OCI-LY3 (cell line): ENCODE measurements at regions not wholly inside any gene's neighbourhood (a gene's known extent, or its start where the extent isn't known, plus 50 kb on each side); places are given as distances from the start of the nearest gene placed in this dataset.

Source experiments
- H2AFZ ChIP-seq: fragments of 200-600, 300-600 bp; shearing (Covaris generic); 2 replicates; pipeline ENCODE4 v1.6.0; 2014; ENCODE audit warnings: antibody characterized with exemption, low read depth, low read length
- H3K27ac ChIP-seq: fragments of 200-600, 300-600 bp; sonication (generic); 2 replicates; pipeline ENCODE4 v1.5.1; 2014; ENCODE audit warnings: mild to moderate bottlenecking, low read length, moderate library complexity, mixed read lengths
- H3K27me3 ChIP-seq: fragments of 200-600, 300-600 bp; sonication (generic); 2 replicates; pipeline ENCODE4 v1.6.1; 2014; ENCODE audit warnings: low read depth, low read length, mixed read lengths
- H3K36me3 ChIP-seq: fragments of 200-600, 300-600 bp; sonication (generic); replicated peaks from 2 replicates; pipeline ENCODE3; 2014; ENCODE audit warnings: low read depth, low read length, mixed read lengths
- H3K4me1 ChIP-seq: fragments of 300-600, 200-600 bp; sonication (generic); 2 replicates; pipeline ENCODE4 v1.6.1; 2014; ENCODE audit warnings: low read length, mixed read lengths
- H3K4me2 ChIP-seq: fragments of 200-600, 300-600 bp; sonication (generic); 2 replicates; pipeline ENCODE4 v1.6.1; 2014; ENCODE audit warnings: low read length, mixed read lengths
- H3K4me3 ChIP-seq: fragments of 300-600, 200-600 bp; sonication (generic); 2 replicates; pipeline ENCODE4 v1.5.1; 2014; ENCODE audit warnings: antibody characterized with exemption, mild to moderate bottlenecking, low read length, moderate library complexity
- H3K79me2 ChIP-seq: fragments of 300-600, 200-600 bp; shearing (Covaris generic); 2 replicates; pipeline ENCODE4 v1.6.1; 2014; ENCODE audit warnings: mild to moderate bottlenecking, low read length, mixed read lengths
- H3K9ac ChIP-seq: fragments of 300-600, 200-600 bp; shearing (Covaris generic); 2 replicates; pipeline ENCODE4 v1.6.0; 2014; ENCODE audit warnings: mild to moderate bottlenecking, low read length, moderate library complexity
- H3K9me3 ChIP-seq: fragments of 200-600, 300-600 bp; shearing (Covaris generic); 2 replicates; pipeline ENCODE4 v1.6.1; 2014; ENCODE audit warnings: low read length, mixed read lengths; ENCODE audit not compliant: insufficient read depth
- H4K20me1 ChIP-seq: fragments of 200-600, 300-600 bp; sonication (generic); 2 replicates; pipeline ENCODE4 v1.6.1; 2016; ENCODE audit warnings: low read length, mixed read lengths; ENCODE audit not compliant: insufficient read depth
- EZH2phosphoT487 ChIP-seq: fragments of 200-600 bp; shearing (Covaris generic); IDR thresholded peaks from 2 replicates; pipeline ENCODE4 v1.6.1; 2018; ENCODE audit warnings: antibody characterized with exemption, mixed run types, low read depth
- TF ChIP-seq, protein P1 (sequence below): fragments of 200-600, 300-600 bp; sonication (generic); IDR thresholded peaks from 2 replicates; pipeline ENCODE4 v1.5.1; 2014; ENCODE audit warnings: antibody characterized with exemption, low read length, low read depth

- TF ChIP-seq, protein P1, sequence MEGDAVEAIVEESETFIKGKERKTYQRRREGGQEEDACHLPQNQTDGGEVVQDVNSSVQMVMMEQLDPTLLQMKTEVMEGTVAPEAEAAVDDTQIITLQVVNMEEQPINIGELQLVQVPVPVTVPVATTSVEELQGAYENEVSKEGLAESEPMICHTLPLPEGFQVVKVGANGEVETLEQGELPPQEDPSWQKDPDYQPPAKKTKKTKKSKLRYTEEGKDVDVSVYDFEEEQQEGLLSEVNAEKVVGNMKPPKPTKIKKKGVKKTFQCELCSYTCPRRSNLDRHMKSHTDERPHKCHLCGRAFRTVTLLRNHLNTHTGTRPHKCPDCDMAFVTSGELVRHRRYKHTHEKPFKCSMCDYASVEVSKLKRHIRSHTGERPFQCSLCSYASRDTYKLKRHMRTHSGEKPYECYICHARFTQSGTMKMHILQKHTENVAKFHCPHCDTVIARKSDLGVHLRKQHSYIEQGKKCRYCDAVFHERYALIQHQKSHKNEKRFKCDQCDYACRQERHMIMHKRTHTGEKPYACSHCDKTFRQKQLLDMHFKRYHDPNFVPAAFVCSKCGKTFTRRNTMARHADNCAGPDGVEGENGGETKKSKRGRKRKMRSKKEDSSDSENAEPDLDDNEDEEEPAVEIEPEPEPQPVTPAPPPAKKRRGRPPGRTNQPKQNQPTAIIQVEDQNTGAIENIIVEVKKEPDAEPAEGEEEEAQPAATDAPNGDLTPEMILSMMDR = no peak
- TF ChIP-seq EZH2phosphoT487 = no peak
Observed at GRCh38 chr7:142308918-142309317, 51.1 kb upstream of the PRSS58 start.

DNA sequence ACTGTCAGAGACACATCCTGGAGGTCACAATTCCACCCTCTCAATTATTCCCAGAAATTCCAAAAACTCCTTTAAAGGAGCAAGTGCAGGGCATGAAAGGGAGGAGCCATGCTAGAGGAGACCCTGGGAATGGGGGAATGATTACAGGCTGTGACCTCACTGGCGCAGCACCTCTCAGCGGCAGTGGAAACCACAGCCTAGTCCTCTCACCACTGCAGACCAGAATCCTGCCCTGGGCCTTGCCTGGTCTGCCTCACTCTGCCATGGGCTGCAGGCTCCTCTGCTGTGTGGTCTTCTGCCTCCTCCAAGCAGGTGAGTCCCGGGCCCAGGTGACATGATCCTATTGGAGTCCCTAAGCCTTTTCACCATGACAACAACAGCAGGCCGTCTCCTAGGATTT is 50.5 kb upstream of the PRSS58 start:
- TF ChIP-seq, protein P1 = no peak
- no peak for TF ChIP-seq EZH2phosphoT487

More at GRCh38 chr7:142308918-142309317, 51.1 kb upstream of the PRSS58 start:
- H3K36me3 ChIP-seq = no peaks in the 10 kb centered on the region
- no peaks in the 10 kb centered on the region for H3K9me3 ChIP-seq
- no peak overlapping the region for H3K9ac ChIP-seq
- no peaks in the 10 kb centered on the region for H4K20me1 ChIP-seq
- H3K4me1 ChIP-seq = no peaks in the 10 kb centered on the region
- H3K79me2 ChIP-seq = no peaks in the 10 kb centered on the region
- no peak overlapping the region for H3K4me2 ChIP-seq
- peaks cover 62% of the 10 kb centered on the region for H3K27me3 ChIP-seq
- no peak overlapping the region for H2AFZ ChIP-seq
- H3K4me3 ChIP-seq = no peak overlapping the region
- no peak overlapping the region for H3K27ac ChIP-seq

More for the DNA sequence above, 50.5 kb upstream of the PRSS58 start:
- Histone ChIP-seq H3K4me1 (no peaks in the 10 kb centered on the region), H3K36me3 (no peaks in the 10 kb centered on the region), H3K9me3 (no peaks in the 10 kb centered on the region), H3K4me2 (no peak overlapping the region), H3K4me3 (no peak overlapping the region), H4K20me1 (no peaks in the 10 kb centered on the region), H3K79me2 (no peaks in the 10 kb centered on the region), H3K27me3 (peaks cover 63% of the 10 kb centered on the region), H2AFZ (no peak overlapping the region), H3K9ac (no peak overlapping the region), H3K27ac (no peak overlapping the region)
